Stimulated activated CD4-positive, alpha-beta T cell treated with anti-CD3 and anti-CD28 coated beads, Interleukin-2, amount 100 ng/mL, for 24 hours (primary cell): ENCODE measurements at regions not wholly inside any gene's neighbourhood (a gene's known extent, or its start where the extent isn't known, plus 50 kb on each side); places are given as distances from the start of the nearest gene placed in this dataset.

Experiments
- DNase-seq, 2 donors: peaks; one replicate each; pipeline ENCODE4 v3.0.0-alpha.2; 2020

DNA sequence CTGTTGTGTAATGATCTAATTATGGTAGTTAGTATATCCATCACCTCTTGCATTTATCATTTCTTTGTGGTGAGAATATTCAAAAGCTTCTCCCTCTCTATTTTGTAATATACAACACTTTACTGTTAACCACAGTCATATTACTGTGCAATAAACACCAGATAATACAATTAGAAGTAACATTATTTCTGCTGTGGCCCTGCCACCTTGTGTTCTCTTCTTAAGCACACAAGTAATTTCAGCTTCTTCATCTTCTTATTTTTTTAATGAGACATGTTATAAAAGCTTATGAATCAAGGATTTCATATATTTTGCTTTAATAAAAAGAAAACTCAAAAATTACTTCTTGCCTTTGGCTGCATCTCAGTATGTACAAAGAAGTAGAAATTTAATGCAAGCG, 675.2 kb upstream of the INTU start:
- no peak for DNase-seq

DNA sequence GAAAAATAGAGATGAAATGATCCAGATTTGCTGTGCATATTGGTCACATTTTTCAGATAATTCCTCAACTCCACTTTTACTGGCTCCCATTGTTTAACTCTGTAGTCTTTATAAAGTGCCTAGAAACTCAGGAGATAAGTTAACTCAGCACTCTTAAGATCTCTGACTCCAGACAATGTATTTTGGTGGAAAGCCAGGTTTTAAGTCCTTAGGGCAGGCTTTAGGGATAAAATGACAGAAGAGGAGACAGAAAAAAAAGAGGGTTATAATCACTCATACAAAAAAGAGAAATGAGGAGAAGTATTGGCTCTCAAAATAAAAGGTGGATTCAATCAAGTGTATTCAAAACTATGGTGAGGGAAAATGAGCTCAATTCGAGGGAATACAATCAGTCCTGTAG, 674.8 kb upstream of the INTU start:
- no peak for DNase-seq

DNA sequence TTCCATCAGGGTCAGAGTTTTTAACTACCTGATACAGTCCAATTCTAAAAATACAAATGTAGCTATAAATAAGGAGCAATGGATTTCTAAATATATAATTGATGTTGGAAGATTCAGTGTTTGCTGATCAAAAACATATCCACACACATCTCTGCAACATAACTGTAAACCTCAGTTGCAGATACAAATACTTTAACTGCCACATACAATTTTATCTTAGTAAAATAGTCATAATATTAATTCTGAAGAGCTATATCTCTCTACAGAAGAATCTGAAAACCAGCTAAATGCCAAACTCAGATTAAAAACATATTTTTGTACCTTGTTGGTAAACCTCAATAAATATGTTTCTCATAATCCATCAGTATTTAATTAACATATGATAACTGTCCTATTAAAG, 674.3 kb upstream of the INTU start:
- DNase-seq = no peak

DNA sequence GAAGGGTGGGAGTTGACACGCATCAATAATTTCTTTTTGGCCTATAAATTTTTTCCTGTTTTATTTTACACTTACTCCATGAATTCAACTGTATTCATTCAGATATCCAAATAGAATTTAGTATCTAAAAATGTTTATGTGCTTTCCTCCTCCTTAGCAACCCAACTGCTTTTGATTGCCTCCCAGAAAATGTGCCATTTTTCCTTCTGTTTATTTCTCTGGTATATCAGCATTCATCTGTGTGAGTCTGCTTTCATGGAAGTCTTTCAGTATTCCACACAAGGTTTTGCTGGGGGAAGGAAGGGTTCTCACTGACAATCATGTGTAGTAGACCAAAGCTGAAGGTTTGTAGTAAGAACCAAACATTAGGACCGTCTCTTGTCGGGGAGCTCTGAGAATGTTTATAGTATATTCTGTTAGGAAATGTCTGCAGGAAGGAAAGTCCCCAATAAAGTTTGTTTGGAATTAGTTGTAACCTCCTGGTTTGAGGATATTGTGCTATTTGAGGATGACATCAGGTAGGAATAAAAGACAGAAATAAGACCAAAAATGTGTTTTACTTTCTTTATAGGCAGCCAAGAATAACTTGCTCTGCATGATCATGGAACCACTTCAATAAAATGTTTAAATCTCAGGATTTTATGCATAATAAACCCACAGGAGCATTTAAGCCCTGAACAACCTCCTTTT, 673.6 kb upstream of the INTU start:
- no peak for DNase-seq

DNA sequence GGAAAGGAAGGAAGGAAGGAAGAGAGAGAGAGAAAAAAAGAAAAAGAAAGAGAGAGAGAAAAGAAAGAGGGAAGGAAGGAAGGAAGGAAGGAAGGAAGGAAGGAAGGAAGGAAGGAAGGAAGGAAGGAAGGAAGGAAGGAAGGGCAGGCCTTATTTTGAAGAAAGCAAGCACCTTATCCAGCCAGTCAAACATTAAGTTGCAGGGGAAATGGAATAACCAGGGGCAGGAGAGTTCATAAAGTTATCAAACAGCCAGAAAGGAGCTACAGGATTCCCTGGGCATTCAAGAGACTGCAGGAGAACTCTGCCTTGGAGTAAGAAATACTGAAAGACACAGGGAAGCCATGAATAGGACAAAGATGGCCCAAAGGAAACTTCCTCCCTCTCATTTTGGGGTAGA, 672.0 kb upstream of the INTU start:
- DNase-seq = no peak

DNA sequence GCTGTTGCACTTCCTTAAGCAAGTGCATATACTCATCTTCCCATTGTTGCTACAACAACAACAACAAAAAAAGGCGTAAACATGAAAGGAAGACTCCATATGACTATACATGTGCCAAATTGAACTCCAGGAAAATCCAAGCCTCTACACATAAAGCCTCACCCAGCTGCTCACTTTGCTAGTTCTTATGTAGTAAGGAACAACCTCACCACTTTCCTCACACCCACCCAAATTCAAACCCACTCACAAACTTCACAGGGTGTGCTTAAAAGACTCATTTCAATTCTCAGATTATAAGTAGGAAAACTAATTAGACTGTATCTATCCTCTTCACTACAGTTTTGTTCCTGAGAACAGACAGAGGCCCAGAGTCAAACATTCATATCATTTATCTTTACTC, 671.1 kb upstream of the INTU start:
- DNase-seq = no peak

DNA sequence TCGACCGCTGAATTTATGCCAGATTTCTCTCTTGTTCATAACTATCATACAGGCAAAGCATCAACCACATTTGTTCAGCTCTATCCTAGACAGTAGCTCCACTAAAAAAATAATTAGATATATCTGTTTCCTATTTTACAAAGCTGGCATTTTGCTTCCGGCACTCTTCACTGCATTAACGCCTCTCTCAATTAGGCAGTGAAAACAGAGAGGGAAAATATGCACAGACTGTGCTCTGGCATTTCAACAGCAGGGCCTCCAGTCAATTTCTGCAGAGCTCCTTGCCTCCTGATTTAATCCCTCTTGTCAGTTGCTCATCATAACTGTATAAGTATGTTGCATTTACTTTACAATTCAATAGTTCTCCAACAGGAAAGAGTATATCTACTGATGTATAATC, 666.9 kb upstream of the INTU start:
- DNase-seq = no peak

DNA sequence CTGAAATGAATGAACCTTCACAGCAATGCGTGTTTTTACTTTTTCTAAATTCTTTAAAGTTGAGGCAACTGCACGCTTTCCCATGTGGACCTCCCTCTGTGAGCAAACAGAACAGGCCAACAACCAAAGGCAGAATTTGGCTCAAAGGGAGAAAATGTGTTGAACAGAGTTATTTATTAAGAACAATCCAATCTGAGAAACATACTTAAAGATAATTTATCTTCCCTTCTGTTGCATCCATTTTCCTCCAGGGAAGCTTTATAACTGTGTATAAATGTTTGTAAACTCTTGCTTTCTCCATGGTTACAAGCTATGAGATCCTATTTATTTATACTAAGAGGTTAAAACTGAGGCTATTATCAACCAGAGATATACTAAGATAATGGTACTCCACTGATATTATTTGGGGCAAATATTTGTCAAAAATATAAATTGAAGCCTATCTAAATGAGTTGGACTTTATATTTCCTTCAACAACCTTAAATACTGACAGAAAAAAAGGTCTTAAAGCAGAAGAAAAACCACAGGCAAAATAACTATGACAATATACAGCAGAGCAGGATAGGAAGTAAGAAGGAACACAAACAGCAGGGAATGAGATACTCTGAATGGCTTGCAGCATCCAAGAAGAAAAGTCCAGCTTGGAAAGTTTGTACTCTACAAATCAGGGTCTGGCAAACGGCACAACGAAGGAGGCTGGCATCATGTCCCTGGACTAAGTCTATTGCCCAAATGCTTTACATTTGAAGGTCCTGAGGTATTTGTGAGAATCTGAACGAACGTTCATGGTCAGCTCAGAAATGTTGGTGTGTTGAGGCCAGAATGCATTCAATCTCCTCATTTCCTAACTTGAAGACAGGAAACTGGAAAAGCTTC, 663.2 kb upstream of the INTU start:
- no peak for DNase-seq

DNA sequence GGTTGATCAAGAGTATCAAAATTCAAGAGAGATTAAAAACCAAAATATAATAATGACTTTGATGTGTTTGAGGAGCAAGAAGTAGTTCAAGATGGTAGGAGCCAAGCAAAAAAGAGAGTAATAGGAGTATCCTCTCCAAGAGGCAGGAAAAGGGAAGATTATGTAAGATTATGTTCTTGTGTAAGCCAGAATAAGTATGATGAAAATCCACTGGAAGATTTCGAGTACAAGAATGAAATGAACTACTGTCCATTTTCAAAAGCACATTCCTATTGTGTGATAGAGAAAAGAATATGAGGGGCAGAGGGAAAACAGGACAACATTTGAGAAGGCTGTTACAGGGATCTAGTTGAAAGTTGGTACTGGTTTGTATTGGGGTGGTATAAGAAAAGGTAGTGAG, 659.6 kb upstream of the INTU start:
- DNase-seq = no peak

DNA sequence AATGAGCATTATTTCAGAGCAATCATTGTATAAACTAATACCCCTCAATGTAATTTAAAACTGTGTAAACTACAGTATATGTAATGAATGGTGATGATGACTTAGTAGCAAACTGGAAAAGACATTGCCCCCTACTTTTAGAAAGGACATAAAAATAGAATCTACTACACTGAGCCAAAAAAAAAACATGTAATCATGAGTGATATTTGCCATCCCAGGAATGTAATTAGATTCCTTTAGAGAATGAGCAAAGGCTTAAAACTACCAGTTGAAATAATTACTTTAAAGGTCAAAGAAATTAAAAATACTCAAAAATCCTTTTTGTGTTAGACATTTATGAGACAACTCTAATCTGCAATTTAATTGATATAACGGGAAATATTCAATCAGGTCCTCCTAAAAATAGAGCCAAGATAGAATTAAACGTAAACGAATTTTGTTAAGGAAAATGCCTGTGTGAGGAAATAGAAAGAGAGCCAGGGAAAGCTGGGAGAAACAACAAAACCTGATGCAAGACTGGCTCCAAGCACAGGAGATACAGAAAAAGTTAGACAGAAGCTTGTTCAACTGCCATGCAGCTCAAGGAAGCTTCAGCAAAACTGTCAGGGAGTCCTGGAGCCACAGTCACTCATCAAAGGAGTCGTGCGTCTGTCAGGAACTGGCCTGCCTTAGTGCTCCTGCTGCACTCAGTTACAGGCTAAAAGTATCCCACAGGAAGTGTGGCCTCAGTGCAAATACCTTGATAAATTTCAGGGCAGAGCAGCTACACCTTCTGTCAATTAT, 655.7 kb upstream of the INTU start:
- DNase-seq = no peak

DNA sequence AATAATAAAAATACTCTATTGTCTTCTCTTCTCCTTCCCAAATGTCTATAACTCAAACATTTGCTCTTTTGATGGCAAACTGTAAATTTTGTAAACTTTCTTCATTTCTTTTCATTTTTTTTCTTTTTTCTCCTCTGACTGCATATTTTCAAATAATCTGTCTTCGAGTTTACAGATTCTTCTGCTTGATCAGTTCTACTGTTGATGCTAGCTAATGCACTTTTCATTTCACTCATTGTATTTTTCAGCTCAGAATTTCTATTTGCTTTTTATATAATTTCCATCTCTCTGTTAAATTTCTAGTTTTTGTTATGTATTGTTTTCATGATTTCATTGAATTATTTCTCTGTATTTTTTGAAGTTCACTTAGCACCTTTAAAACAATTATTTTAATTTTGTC, 646.8 kb upstream of the INTU start:
- no peak for DNase-seq

DNA sequence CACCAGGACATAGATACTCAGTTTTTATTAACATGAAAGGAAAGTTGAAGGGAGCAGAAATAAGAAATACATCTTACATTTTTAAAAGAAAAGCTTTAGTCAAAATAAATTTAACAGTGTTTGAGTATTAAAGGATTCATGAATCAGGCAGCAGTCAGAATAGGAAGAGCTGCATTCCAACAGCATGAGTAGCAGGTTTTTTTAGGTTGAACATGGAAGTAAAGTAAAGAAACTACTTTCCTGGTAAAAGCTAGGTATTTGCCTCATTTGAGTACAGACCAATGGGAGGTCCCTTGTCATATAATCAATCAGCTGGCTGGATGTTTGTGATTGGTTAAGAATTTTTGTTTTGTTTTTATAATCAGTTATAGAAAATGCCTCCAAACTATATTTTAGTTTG, 645.9 kb upstream of the INTU start:
- DNase-seq = no peak

DNA sequence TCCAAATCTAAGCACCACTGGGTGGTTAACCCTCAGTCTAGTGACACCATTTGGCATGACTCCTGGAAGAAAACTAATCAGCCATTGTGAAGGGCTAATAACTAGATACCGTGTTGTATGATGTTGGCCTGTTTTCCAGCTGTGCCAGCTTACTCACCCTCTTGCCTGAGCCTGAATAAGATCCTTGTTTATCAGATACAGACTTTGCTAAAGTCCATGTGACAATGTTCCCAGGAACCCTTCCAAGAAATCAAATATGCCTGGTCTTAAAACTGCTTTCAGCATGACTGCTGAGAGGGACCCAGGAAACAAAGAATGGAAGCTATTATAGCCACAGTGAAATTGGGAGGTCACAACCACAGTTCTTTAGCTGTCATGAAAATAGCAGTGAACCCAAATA, 640.8 kb upstream of the INTU start:
- no peak for DNase-seq

DNA sequence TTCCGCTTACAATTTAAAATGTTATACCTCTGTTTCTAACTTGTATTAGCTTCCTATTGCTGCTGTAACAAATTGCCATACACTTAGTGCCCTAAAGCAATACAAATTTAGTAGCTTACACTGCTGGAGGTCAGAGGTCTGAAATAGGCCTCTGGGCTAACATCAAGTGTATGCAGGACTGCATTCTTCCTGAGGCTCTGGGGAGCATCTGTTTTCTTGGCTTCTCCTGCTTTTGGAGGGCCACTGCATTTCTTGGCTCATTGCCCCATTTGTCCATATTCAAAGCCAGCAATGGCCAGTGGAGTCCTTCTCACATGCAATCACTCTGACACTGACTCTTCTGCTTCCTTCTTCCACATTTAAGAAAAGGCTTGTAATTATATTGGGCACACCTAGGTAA, 639.8 kb upstream of the INTU start:
- DNase-seq = no peak

DNA sequence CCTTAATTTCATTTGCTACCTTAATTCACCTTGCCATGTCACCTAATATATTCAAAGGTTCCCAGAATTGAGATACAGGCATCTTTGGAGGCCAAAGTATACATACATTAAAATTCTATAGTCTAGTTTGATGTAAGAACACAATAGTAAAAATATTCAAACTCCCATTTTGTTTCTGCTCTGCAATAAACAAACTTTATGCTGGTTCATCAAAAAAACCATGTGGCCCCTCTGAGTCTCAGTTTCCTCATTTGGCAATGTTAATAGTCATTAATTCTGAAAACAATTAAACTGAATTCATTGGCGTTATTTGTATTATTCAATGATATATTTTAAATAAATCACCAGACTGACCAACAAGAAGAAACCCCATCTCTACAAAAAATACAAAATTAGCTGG, 639.4 kb upstream of the INTU start:
- no peak for DNase-seq

DNA sequence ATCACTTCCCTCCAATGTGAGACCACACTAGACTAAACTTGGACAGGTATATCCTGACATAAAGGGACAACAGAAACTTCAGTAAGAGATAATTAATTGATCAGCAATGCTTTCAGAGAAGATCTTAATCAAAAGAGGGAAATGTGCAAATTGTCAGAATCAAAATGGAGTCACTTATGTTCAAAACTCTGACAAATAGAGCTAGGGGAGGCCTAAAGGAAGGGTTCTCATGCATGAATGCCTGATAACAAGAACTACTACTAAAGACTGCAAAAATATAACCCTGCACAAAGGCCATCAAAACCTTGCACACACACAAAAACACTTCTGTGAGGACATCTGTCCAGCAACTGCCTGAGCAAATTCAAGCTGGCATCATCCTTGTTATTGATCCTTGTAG, 637.5 kb upstream of the INTU start:
- DNase-seq = no peak

DNA sequence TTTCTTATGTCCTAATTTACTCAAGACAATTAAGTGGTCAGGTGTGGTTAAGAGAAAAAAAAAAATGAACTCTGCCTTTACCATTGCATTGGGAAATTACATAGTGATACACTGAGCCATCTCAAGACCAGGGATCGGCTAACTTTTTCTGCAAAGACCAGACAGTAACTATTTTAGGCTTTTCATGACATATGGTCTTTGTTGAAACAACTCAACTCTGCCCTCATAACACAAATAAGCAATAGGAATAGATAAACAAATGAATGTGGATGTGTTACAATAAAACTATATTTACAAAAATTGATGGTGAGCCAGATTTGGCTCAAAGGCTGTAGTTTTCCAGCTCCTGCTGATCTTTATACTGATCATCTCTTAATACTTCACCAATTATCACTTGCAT, 632.6 kb upstream of the INTU start:
- no peak for DNase-seq

DNA sequence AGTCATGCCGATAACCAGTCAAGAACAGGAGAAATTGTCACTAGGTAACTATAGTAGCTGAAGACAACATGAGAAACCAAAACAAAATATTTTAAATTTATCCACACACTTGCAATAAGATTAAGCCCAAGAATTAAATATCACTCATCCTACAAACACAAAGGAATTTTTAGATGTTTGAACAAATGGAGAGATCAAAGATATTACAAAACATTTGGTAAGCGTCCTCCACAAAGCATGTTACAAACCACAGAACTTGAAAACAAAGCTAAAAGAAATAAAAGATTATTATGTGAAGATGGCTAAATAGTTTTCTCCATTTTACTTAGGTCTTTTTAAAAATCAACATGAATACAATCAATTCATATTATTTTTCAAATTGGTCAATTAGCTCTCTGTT, 631.9 kb upstream of the INTU start:
- no peak for DNase-seq

DNA sequence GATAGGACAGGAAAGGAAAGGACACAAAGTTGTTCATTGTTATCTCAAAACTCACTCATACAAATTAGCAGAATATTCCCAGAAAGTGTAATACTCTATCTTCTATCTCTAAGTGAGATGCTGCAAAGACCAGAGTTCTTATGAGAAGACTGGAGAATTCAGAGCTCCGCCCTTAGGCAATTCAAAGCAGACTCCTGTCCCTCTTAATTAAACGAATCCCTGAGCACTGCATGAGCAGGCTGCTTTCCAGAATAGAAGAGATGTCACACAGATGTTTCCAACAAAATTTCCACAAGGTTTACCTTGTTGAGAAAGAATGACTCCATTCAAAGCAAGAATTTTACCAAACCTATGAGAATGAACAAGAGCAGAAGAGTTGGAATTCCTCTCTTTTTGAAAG, 630.8 kb upstream of the INTU start:
- no peak for DNase-seq

DNA sequence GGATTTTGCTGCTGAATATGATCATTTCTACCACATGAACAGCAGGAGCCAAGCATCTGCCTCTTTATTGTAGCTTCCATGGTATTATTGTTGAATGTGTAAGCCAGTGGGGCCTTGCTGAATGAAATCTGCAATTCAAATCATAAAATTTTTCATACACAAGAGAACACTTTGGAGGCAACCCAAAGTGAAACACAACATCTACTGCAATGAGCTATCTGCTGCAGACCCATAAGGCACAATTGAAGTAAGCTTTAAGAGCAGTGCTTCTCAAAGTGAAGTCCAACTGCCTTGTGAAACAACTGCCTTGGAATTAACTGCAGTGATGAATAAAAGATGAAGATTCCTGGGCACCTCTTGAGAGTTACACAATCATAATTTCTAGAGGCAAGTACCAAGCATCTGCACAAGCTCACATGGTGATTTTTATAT, 626.3 kb upstream of the INTU start:
- no peak for DNase-seq

DNA sequence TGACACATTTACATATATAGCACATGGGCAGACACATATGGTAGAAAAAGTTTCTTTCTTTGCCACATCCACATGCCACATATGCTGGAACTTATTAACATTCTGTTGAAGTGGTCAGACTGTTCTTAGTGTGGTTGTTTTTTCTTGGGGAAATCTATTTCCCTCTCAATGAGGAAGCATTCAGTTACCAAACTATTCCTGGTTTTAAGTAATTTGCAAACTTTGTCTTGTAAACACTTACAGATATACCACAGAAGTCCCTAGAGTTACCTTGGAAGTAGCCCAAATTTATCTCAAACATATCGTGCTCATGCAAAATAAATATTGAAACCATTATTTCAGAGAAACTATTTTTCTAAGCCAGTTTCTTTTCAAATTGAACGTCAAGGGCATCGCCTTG, 625.5 kb upstream of the INTU start:
- no peak for DNase-seq

DNA sequence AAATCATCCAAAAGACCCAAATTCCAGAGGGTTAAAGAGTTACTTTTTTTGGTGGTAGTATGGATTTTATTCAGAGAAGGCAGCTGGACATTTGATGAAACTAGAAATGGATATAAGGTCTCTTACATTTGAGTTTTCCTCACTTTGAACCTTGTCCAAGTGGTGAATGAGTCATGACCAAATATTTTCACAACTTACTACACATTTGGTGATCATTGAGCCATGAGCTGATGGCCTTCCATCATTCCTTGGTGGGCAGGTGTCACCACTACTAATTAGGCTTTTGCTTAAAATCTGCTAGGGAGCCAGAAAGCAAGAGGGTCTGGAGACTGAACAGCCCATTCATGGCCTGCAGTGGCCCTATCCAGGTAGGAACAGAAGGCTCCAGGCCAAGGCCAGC, 620.2 kb upstream of the INTU start:
- DNase-seq = no peak

DNA sequence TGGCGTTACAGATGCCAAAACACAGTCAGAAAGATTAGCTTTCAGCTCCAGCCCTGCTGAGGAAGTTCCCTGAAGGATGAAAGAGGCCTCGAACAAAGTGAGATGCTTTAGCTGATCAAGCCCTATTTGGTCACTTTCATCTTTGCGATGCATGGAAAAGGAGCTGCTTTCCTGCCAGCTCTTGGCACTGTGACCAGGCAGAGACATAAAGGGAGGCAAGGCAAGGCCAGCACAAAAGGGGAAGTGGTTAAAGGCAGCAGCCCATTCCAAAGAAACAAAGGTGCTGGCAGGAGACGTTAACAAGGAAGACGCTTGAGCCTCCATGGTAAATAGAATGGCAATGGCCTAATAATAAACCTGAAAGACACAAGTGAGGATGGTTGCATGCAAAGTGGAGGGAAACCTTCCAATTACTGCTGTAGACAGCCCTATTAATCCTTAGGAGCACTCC, 617.1 kb upstream of the INTU start:
- DNase-seq = no peak

DNA sequence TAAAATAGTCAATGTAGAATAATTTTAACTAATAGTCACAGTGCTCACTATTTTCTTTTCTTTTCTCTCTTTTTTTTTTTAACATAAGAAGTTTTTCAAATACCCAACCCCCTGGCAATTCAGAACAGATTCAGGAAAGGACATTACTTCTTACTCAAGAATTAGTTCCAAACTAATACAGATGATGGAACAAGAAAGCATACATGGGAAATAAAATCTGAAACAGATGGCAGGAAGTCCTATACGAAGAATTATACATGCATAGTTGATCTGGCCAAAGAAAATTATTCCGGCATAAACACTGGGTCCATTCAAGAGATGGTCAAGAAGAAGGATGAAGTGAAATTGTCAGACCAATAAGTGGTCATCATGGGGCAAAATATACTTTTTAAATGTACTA, 614.4 kb upstream of the INTU start:
- no peak for DNase-seq
